ENCODE measurements at regions not wholly inside any gene's neighbourhood (a gene's known extent, or its start where the extent isn't known, plus 50 kb on each side); places are given as distances from the start of the nearest gene placed in this dataset.

DNA sequence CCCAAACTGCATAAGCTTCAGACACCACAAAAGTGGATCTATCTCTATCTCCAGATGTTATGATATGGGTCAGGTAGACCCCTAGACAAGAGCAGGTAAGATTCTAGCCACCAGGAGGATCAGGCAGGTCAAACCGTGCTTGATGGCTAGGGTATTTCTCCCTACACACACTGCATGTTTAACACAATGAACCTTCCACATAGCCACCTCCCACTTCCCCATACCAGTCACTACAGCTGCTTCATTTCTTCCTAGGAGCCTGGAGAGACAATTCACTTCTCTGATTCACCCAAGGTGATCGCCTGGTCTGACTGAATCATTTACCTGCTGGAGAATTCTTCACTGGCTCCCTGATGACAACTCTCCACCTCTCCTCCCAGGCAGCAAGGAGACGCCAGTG, 66.0 kb upstream of the MYCN start:
- TF ChIP-seq, protein P1, sequence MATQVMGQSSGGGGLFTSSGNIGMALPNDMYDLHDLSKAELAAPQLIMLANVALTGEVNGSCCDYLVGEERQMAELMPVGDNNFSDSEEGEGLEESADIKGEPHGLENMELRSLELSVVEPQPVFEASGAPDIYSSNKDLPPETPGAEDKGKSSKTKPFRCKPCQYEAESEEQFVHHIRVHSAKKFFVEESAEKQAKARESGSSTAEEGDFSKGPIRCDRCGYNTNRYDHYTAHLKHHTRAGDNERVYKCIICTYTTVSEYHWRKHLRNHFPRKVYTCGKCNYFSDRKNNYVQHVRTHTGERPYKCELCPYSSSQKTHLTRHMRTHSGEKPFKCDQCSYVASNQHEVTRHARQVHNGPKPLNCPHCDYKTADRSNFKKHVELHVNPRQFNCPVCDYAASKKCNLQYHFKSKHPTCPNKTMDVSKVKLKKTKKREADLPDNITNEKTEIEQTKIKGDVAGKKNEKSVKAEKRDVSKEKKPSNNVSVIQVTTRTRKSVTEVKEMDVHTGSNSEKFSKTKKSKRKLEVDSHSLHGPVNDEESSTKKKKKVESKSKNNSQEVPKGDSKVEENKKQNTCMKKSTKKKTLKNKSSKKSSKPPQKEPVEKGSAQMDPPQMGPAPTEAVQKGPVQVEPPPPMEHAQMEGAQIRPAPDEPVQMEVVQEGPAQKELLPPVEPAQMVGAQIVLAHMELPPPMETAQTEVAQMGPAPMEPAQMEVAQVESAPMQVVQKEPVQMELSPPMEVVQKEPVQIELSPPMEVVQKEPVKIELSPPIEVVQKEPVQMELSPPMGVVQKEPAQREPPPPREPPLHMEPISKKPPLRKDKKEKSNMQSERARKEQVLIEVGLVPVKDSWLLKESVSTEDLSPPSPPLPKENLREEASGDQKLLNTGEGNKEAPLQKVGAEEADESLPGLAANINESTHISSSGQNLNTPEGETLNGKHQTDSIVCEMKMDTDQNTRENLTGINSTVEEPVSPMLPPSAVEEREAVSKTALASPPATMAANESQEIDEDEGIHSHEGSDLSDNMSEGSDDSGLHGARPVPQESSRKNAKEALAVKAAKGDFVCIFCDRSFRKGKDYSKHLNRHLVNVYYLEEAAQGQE (IDR thresholded peaks at IDR 0.05; ENCODE audit: insufficient read depth in 1 of 2, low read depth in 2 of 2, low read length in 2 of 2) = no peak
- TF ChIP-seq TAF1 (IDR thresholded peaks at IDR 0.05; ENCODE audit: borderline replicate concordance, insufficient read depth, low read length) = no peak
- TF ChIP-seq POLR2AphosphoS5 (IDR thresholded peaks at IDR 0.05; ENCODE audit: low read depth, low read length) = no peak
